ENCODE measurements at regions not wholly inside any gene's neighbourhood (a gene's known extent, or its start where the extent isn't known, plus 50 kb on each side); places are given as distances from the start of the nearest gene placed in this dataset.
"Not testable (repeated sequence)": the region's sequence is repeated elsewhere in the genome, so short reads cannot be mapped to it uniquely, and the experiment has no call there.

DNA sequence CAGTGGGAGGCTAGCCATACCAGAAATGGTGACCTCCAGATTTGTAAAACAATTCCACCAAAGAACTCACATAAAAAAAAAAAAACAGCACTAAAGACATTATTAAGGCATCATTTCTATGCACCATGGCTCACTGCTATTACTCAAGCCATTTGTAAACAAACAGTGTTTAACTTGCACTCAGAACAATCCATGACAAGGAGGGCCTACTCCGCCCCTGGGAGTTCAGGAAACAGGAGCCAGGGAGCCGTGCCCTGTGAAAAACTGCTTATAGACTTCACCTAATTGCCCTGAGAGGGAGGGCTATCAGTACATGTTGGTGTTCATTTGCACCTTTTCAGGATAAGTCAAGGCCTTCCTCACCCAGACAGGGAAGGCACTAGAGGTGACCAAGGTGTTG, 103.2 kb downstream of the ZNF429 start:
- Histone ChIP-seq H3K27ac (ENCODE audit: control insufficient read depth, insufficient read depth, low read length) (no peak overlapping the region), H3K4me2 (ENCODE audit: control insufficient read depth, extremely low read depth, insufficient read depth, low read depth, low read length) (no peak overlapping the region), H3K36me3 (ENCODE audit: control insufficient read depth in 2 of 2, extremely low read depth in 1 of 2, insufficient read depth in 2 of 2, low read length in 2 of 2) (no peaks in the 10 kb centered on the region), H3K27me3 (ENCODE audit: control insufficient read depth, extremely low read depth, insufficient read depth, low read length) (no peaks in the 10 kb centered on the region), H3K9me3 (ENCODE audit: control insufficient read depth, low read depth, low read length) (no peaks in the 10 kb centered on the region), H3K9me1 (ENCODE audit: control insufficient read depth, extremely low read depth, insufficient read depth, low read length) (no peaks in the 10 kb centered on the region), H3K79me2 (ENCODE audit: control insufficient read depth, insufficient read depth, low read length) (no peaks in the 10 kb centered on the region), H3K4me3 (ENCODE audit: control insufficient read depth in 2 of 3, extremely low read depth in 1 of 3, insufficient read depth in 2 of 3, low read depth in 1 of 3, low read length in 3 of 3) (no peak overlapping the region), H2AFZ (ENCODE audit: control insufficient read depth, low read length) (no peak overlapping the region), H3K4me1 (ENCODE audit: control insufficient read depth, extremely low read depth, insufficient read depth, low read length) (no peaks in the 10 kb centered on the region), H4K20me1 (ENCODE audit: control insufficient read depth, extremely low read depth, insufficient read depth, low read length) (no peaks in the 10 kb centered on the region), H3K9ac (ENCODE audit: control insufficient read depth, extremely low read depth, insufficient read depth, low read length) (no peak overlapping the region)
- DNase-seq (ENCODE audit: low read depth, low spot score) (no peak), FAIRE-seq (no peak)
- no peak for TF ChIP-seq EZH2 (IDR thresholded peaks at IDR 0.05; ENCODE audit: low read length)
- TF ChIP-seq, protein P1, sequence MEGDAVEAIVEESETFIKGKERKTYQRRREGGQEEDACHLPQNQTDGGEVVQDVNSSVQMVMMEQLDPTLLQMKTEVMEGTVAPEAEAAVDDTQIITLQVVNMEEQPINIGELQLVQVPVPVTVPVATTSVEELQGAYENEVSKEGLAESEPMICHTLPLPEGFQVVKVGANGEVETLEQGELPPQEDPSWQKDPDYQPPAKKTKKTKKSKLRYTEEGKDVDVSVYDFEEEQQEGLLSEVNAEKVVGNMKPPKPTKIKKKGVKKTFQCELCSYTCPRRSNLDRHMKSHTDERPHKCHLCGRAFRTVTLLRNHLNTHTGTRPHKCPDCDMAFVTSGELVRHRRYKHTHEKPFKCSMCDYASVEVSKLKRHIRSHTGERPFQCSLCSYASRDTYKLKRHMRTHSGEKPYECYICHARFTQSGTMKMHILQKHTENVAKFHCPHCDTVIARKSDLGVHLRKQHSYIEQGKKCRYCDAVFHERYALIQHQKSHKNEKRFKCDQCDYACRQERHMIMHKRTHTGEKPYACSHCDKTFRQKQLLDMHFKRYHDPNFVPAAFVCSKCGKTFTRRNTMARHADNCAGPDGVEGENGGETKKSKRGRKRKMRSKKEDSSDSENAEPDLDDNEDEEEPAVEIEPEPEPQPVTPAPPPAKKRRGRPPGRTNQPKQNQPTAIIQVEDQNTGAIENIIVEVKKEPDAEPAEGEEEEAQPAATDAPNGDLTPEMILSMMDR (optimal IDR thresholded peaks at IDR 0.05 in 1 of 3, IDR thresholded peaks at IDR 0.05 in 1 of 3, conservative IDR thresholded peaks at IDR 0.05 in 1 of 3; ENCODE audit: extremely low read depth in 1 of 3, insufficient read depth in 2 of 3, low read length in 3 of 3) = no peak
- dilution Hi-C loops (cut with MboI; ENCODE audit: extremely low pct_ligation_motif_present, low sequenced_read_pairs) = no loop called here

DNA sequence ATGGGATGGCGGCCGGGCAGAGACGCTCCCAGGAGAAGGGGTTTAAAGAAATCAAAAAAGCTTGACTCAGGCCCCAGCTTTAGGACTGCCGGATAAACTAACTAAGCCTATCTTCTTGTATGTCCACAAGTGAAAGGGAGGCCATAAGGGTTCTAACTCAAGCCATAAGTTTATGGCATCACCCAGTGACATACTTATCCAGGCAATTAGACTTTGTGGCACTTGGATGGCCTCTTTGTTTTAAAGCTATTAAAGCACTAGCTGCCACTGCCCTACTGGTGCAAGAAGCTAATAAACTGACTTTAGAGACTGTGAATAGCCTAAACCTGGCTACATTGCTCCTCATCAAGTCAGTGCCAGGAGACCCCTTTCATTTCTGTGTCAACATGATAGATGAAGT, 102.0 kb downstream of the ZNF429 start:
- Histone ChIP-seq H3K4me3 (ENCODE audit: control insufficient read depth in 2 of 3, extremely low read depth in 1 of 3, insufficient read depth in 2 of 3, low read depth in 1 of 3, low read length in 3 of 3) (no peak overlapping the region), H3K9me1 (ENCODE audit: control insufficient read depth, extremely low read depth, insufficient read depth, low read length) (no peaks in the 10 kb centered on the region), H2AFZ (ENCODE audit: control insufficient read depth, low read length) (no peak overlapping the region), H3K27ac (ENCODE audit: control insufficient read depth, insufficient read depth, low read length) (no peak overlapping the region), H3K9me3 (ENCODE audit: control insufficient read depth, low read depth, low read length) (no peaks in the 10 kb centered on the region), H3K27me3 (ENCODE audit: control insufficient read depth, extremely low read depth, insufficient read depth, low read length) (no peaks in the 10 kb centered on the region), H3K4me1 (ENCODE audit: control insufficient read depth, extremely low read depth, insufficient read depth, low read length) (no peaks in the 10 kb centered on the region), H3K9ac (ENCODE audit: control insufficient read depth, extremely low read depth, insufficient read depth, low read length) (no peak overlapping the region), H4K20me1 (ENCODE audit: control insufficient read depth, extremely low read depth, insufficient read depth, low read length) (no peaks in the 10 kb centered on the region), H3K79me2 (ENCODE audit: control insufficient read depth, insufficient read depth, low read length) (no peaks in the 10 kb centered on the region), H3K36me3 (ENCODE audit: control insufficient read depth in 2 of 2, extremely low read depth in 1 of 2, insufficient read depth in 2 of 2, low read length in 2 of 2) (no peaks in the 10 kb centered on the region), H3K4me2 (ENCODE audit: control insufficient read depth, extremely low read depth, insufficient read depth, low read depth, low read length) (no peak overlapping the region)
- FAIRE-seq (no peak), DNase-seq (ENCODE audit: low read depth, low spot score) (no peak)
- TF ChIP-seq EZH2 (IDR thresholded peaks at IDR 0.05; ENCODE audit: low read length) = no peak
- TF ChIP-seq, protein P1 (optimal IDR thresholded peaks at IDR 0.05 in 1 of 3, IDR thresholded peaks at IDR 0.05 in 1 of 3, conservative IDR thresholded peaks at IDR 0.05 in 1 of 3; ENCODE audit: extremely low read depth in 1 of 3, insufficient read depth in 2 of 3, low read length in 3 of 3) = no peak
- dilution Hi-C loops (cut with MboI; ENCODE audit: extremely low pct_ligation_motif_present, low sequenced_read_pairs) = no loop called here

DNA sequence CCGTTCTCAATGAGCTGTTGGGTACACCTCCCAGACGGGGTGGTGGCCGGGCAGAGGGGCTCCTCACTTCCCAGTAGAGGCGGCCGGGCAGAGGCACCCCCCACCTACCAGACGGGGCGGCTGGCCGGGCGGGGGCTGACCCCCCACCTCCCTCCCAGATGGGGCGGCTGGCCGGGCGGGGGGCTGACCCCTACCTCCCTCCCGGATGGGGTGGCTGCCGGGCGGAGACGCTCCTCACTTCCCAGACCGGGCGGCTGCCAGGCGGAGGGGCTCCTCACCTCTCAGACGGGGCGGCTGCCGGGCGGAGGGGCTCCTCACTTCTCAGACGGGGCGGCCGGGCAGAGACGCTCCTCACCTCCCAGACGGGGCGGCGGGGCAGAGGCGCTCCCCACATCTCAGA, 101.6 kb downstream of the ZNF429 start:
- H3K4me3 ChIP-seq (ENCODE audit: control insufficient read depth in 2 of 3, extremely low read depth in 1 of 3, insufficient read depth in 2 of 3, low read depth in 1 of 3, low read length in 3 of 3); H3K27ac ChIP-seq (ENCODE audit: control insufficient read depth, insufficient read depth, low read length); H2AFZ ChIP-seq (ENCODE audit: control insufficient read depth, low read length); H3K79me2 ChIP-seq (ENCODE audit: control insufficient read depth, insufficient read depth, low read length); H4K20me1 ChIP-seq (ENCODE audit: control insufficient read depth, extremely low read depth, insufficient read depth, low read length); H3K36me3 ChIP-seq (ENCODE audit: control insufficient read depth in 2 of 2, extremely low read depth in 1 of 2, insufficient read depth in 2 of 2, low read length in 2 of 2); H3K4me2 ChIP-seq (ENCODE audit: control insufficient read depth, extremely low read depth, insufficient read depth, low read depth, low read length); DNase-seq (ENCODE audit: low read depth, low spot score); H3K4me1 ChIP-seq (ENCODE audit: control insufficient read depth, extremely low read depth, insufficient read depth, low read length); H3K27me3 ChIP-seq (ENCODE audit: control insufficient read depth, extremely low read depth, insufficient read depth, low read length); FAIRE-seq; dilution Hi-C loops (cut with MboI; ENCODE audit: extremely low pct_ligation_motif_present, low sequenced_read_pairs); H3K9ac ChIP-seq (ENCODE audit: control insufficient read depth, extremely low read depth, insufficient read depth, low read length); H3K9me1 ChIP-seq (ENCODE audit: control insufficient read depth, extremely low read depth, insufficient read depth, low read length); H3K9me3 ChIP-seq (ENCODE audit: control insufficient read depth, low read depth, low read length): not testable (repeated sequence)

DNA sequence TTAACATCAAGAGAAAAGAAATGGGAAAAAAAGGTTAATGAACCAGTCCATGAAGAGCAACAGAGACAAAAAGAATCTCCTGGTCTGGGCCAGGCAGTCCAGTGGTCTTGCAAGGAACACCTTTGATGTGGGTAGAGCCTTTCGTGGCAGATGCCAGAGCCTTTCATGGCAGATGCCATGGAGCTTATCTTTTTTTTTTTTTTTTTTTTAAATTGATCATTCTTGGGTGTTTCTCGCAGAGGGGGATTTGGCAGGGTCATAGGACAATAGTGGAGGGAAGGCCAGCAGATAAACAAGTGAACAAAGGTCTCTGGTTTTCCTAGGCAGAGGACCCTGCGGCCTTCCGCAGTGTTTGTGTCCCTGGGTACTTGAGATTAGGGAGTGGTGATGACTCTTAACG, 100.9 kb downstream of the ZNF429 start:
- FAIRE-seq = not testable (repeated sequence)

More for the DNA sequence above, 100.9 kb downstream of the ZNF429 start:
- H3K27me3 ChIP-seq (ENCODE audit: control insufficient read depth, extremely low read depth, insufficient read depth, low read length); H3K79me2 ChIP-seq (ENCODE audit: control insufficient read depth, insufficient read depth, low read length); dilution Hi-C loops (cut with MboI; ENCODE audit: extremely low pct_ligation_motif_present, low sequenced_read_pairs); H3K9ac ChIP-seq (ENCODE audit: control insufficient read depth, extremely low read depth, insufficient read depth, low read length); H2AFZ ChIP-seq (ENCODE audit: control insufficient read depth, low read length); H3K4me1 ChIP-seq (ENCODE audit: control insufficient read depth, extremely low read depth, insufficient read depth, low read length); H3K9me3 ChIP-seq (ENCODE audit: control insufficient read depth, low read depth, low read length); H3K4me3 ChIP-seq (ENCODE audit: control insufficient read depth in 2 of 3, extremely low read depth in 1 of 3, insufficient read depth in 2 of 3, low read depth in 1 of 3, low read length in 3 of 3); H3K4me2 ChIP-seq (ENCODE audit: control insufficient read depth, extremely low read depth, insufficient read depth, low read depth, low read length); H3K27ac ChIP-seq (ENCODE audit: control insufficient read depth, insufficient read depth, low read length); H4K20me1 ChIP-seq (ENCODE audit: control insufficient read depth, extremely low read depth, insufficient read depth, low read length); H3K36me3 ChIP-seq (ENCODE audit: control insufficient read depth in 2 of 2, extremely low read depth in 1 of 2, insufficient read depth in 2 of 2, low read length in 2 of 2); H3K9me1 ChIP-seq (ENCODE audit: control insufficient read depth, extremely low read depth, insufficient read depth, low read length); DNase-seq (ENCODE audit: low read depth, low spot score): not testable (repeated sequence)

Data from keratinocyte (primary cell).